ENCODE measurements at regions not wholly inside any gene's neighbourhood (a gene's known extent, or its start where the extent isn't known, plus 50 kb on each side); places are given as distances from the start of the nearest gene placed in this dataset.

GRCh38 chr11:70545610-70545912, 147.2 kb downstream of the CTTN start:
- TF ChIP-seq CTCF (IDR thresholded peaks at IDR 0.05; ENCODE audit: insufficient read depth, low read depth, low read length) (no peak), EZH2 (IDR thresholded peaks at IDR 0.05; ENCODE audit: insufficient read depth, low read length) (no peak)
